ENCODE measurements at regions not wholly inside any gene's neighbourhood (a gene's known extent, or its start where the extent isn't known, plus 50 kb on each side); places are given as distances from the start of the nearest gene placed in this dataset.

DNA sequence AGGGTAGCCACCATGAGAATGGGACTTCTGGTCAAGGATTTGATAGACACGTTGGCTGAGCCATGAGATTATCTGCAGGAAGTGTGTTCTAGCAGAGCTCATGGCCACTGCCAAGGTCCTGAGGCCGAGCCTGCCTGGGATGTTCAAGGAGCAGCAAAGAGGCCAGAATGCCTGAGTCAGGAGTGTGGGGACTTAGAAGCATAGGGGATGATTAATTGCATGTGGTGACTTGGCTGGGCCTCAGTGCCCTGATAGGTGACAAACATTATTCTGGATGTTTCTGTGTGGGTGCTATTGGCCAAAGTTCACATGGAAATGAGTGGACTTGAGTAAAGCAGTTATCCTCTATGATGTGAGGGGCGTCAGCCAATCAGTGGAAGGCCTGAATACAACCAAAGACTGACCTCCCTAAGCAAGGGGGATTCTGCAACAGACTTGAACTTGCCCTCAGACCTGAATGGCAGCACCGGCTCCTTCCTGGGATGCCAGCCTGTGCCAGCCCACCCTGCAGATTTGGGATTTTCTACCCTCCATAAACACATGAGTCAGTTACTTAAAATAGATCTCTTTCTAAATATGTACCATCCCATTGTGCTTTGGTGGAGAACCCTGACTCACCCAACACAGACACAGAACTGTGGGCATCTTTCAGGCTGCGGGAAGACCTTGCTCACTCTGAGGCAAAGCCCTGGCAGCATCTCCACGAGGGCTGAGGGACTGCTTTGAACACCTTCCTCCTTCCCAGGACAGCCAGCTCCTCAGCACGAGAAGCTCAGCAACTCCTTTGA lies 363.9 kb upstream of the MGMT start:
- no peak for DNase-seq

DNA sequence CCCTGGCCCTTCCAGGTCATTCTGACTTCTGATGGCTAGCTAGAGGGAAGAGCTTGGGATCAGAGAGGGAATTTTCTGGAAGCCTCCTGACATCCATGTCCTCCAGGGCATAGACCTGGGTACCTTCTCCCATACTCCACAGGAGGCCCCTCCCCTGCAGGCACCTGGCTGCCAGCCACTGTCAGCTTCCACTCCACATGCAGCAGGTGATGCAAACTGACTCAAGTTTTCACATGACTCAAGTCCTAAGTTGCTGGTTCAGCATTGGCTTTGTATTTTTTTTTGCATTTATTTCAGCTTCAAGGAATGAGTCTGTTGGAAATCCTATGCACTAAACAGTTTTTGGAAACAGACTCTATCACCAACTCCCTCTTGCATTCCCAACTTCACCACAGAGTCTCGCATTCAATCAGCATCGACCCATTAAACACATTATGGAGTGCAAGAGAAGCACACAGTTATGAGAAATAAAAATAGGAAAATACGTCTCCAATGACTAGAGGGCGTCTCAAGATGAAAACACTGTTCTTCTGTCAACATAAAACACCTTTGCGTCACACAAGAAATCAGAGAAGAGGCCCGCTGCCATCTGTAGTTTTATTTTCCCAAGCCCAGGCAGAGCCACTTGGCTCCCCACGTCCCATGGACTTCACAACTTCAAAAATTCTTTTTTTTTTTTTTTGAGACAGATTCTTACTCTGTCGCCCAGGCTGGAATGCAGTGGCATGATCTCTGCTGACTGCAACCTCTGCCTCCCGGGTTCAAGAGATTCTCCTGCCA lies 362.6 kb upstream of the MGMT start:
- DNase-seq, result no peak

DNA sequence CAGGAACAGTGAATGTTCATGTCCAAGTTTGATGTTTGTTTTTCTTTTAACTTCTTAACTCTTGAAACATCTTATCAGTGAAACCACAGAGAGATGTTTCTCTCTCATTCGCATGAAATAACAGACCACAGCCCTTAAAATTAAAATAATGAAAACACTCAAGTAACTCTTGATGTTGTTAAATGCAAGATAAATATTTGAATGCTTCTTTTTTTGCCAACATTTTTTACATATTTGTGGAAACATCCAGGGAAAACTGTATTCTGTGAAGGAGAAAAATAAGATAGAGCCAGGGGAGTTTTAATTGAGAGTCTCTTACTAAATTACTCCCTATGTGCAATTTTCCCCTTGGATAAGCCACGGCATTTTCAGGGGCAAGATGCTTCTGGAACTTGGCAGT lies 361.8 kb upstream of the MGMT start:
- no peak for DNase-seq

DNA sequence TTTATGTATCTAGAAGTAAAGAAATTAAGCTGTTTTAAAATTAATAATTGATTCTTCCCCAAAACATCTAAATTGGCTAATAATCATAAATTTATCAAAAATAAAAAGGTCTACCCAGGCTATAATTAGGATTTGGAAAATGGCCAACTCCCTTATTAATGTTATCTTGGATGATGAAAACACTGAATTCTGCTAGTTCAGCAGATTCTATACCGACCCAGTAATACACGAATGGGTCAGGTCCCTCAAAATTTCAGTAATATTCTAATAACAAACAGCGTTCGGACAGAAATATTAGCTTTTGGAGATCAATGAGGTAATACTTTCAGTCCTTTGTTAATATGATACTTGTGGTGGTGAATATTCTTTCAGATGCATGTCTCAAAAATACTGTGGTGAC lies 360.7 kb upstream of the MGMT start:
- DNase-seq, result no peak

DNA sequence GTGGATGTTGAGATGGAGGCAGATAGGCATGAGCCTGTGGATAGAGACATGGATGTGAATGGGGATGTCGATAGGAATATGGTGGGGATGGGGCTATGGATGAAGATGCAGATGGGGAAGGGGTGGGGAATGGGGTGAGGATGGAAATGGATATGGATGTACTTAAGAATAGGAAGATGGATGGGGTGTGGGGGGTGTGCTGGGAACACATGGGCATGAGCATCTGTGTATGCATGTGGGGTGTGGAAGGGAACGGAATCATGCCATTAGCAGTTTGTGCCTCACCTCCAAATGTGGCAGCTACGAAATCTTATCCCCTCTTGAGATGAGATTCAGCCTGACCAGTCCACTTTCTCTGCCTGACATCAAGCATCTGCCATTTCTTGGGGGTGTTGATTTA lies 359.5 kb upstream of the MGMT start:
- DNase-seq, result no peak

DNA sequence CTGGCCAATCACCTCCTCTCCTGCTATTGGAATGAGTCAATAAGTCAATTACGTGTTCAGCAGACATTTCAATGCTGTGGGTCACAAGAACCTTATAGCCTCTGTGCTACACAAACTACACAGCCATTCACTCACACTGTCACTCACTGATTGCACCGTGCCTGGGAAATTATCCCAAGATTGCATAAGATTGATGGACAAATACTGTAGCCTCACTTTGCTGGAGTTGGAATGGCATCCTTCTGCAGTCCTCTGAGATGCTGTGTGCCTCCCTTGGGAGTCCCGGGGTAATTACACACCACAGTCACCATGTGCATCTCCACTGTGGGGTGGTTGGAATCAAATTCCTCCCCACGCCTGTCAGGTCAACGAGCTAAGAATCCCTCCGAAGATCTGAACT lies 358.7 kb upstream of the MGMT start:
- DNase-seq, result no peak

DNA sequence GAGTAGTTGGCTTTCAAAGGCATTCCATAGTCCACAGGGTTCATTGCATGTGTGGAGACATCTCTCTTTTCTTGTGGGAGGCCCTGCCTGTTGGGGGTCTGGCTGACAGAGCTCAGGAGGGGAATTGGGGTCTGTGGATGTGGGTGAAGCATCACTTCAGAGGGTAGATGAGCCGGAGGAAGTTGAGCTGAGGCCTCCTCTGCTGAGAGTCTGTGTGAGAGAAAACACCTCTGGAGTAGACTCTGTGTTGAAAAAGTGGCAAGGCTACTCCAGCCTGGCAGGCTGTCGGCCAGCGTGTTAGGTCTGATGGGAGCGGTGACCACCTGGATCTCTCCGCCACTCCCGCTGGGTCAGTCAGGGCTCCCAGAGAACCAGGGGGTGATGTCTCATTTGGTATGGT lies 358.0 kb upstream of the MGMT start:
- DNase-seq, result no peak

DNA sequence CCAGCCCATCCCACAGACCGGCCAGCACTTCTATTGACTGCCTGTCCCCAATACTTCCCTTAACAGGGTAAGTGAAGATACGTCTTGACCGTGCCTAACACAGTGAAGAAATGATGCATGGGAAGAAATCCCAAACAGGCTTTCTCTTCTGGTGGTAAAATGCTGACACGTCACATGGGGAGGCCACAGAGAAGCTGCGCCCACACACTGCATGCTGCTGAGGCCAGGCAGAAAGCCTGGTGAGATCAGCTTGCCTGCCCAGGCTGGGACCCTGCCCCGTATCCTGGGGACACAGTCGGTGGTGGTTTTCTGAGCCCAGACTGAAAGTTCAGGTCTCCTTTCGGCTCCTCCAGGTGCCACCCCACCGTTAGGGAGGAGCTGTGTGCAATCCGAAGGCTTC lies 356.3 kb upstream of the MGMT start:
- DNase-seq, result no peak

DNA sequence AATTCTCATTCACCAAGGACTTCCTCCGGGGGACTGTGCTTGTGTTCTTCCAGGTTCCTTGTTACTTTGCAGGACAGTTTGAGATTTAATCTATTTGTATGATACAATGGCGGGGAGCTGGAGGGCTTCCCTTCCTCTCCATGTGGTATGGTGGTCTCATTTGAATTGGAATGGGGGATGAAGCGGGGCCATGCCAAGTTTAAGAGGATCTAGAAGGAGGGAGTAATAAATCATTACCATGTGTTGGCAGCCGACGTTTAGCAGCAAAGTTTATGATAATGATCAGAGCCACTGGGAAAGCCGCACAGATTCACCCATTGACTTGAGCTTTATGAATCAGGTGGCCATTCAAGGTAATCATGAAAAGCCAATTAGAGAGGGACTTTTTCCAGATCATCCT lies 355.1 kb upstream of the MGMT start:
- no peak for DNase-seq

DNA sequence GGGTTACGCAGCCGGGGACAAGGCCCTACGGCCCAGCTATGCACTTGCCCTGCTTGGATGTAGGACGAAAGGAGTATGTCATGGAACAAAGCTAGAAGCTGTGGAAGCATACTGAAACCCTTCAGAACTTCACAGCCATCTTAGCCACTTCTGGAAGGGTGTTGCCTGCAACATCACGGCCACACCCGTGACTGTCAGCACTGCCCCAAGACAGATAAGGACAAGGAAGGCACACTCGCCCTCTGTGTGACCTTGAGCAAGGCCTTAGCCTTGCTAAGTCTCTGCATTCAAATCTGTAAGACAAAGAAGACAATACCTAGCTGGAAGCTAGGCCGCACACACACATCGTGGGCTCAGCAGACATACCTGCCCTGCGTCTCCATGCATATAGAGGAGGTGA lies 352.5 kb upstream of the MGMT start:
- no peak for DNase-seq

DNA sequence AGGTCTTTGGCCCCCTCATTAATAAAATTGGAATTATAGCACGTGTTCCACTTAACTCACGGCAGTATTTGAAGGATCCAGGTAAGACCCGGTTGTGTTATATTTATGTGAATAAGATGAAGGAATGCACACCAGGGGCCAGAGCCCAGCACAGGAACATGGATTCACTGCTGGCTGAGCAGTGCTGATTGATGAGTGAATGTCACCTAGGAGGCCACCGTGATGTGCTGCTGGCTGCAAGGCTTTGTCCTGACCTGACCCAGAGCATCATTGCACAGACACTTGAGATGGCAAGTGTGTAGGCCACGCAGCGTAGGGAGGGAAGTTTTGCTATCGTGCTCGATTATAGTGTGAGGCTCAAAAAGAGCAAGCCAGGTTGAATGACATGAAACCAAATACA lies 350.7 kb upstream of the MGMT start:
- no peak for DNase-seq

DNA sequence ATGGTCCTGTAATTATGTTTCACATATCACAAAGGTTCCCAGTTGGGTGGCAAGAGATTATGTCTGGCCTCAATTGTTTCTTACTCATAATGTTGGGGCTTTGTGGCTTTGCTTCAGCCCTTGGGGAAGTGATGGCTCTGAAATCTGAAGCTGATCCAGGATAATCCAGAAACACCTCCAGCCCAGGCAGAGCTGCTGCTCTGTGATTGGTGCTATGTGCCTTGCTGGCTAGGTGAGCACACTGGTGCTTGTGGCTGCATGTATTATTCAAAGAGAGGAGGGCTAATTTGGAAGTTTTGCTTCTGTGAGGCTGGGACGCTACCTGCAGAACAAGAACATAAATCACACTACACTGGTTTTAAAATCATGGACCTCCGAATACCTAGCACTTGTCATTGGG lies 346.6 kb upstream of the MGMT start:
- no peak for DNase-seq

DNA sequence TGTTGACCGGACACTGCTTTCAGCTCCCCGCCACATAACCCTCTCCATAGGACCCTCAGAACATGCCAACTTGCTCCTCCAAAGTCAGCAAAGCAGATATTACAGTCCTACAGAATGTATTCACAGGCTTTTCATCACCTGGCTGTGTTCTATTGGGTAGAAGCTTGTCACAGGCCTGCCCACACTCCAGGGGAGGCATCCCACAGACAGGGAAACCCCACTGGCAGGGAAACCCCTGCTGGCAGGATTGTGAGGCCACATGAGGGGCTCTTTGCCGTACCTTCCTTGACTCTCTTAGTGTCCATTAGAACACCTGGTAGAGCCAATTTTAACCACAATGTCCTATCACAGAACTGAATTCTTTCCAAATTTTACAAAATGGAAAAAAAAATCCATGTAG lies 344.2 kb upstream of the MGMT start:
- DNase-seq, result no peak

DNA sequence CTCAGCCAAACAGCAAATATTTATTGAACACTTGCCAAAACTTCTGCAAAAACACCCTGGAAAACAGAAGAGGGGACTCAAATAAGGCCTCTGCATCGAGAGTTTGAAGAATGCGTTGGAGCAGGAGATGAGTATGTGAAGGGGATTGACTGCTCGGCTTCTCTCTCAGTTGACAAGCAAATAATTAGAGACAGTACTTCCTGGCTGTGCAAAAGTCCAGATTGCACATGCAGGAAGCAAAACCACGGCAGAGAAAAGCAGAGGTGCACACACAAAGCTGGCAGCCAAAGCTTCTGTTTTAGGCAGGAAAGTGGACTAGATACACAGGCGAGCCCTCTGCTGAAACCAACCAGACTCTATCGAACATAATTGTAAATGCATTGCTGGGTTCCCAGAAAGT lies 343.6 kb upstream of the MGMT start:
- no peak for DNase-seq

DNA sequence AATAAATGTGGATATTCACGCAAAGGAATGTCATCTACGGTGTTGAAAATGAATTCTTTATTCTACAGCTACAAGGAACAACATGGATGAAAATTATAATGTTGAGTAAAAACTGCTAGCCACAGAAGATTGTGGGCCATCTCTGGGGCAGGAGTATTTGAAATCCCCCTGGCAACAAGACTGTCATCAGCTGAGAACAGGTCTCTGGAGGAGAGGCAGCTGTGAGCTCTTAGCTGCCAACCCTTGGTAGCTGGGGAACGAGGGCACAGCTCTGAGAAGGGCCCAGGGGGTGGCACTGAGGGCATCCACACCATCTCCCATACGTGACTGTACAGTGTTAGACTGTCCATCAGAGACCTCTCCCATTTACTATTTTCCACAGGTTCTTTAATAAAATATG lies 340.1 kb upstream of the MGMT start:
- DNase-seq, result no peak

DNA sequence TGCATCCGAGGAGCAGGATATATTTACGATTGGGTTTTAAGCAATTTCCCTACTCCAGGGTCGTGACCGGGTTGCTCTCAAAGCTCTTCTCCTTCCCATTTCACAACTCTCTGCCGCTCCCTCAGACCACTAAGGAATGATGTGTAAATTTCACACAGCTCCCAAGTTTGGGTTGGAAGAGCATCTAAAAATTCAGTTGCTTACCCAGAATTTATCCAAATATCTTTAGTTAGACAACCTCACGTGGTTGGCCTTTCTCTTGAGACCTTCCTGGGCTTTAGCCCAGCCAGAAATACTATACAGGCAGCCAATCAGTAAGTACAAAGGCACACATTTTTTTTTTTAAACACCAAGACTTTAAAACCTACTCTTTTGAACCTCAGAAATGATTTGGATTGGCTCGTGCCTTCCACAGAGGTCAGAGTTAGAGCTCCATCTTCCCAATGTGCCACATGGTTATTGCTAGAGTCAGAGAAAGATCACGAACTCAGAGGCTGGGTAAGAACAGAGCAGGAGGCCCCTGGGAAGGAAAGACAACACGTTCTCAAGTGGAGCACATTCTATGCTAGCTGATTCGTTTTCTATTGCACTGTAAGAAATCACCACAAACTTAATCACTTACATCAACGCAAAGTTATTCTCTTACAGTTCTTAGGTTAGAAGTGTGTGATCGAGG lies 335.4 kb upstream of the MGMT start:
- no peak for DNase-seq

DNA sequence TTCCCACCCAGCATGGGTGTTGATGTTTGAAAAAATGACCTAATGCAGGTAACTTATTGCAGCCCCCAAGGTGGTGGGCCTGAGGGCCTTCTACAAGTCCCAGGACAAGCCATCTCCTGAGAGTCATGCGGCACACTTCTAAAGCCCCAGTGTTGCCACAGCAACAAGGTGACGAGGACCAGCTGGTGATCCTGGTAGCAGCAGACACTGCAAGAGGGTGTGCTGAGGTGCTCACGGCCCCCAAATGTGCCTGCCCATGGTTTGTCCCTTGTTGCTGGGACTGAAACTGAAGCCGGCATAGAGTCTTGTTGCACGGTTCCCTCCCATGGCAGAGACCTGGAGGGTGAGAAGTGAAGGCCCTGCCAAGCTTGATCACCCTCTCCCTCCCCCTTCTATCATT lies 333.2 kb upstream of the MGMT start:
- DNase-seq, result no peak

DNA sequence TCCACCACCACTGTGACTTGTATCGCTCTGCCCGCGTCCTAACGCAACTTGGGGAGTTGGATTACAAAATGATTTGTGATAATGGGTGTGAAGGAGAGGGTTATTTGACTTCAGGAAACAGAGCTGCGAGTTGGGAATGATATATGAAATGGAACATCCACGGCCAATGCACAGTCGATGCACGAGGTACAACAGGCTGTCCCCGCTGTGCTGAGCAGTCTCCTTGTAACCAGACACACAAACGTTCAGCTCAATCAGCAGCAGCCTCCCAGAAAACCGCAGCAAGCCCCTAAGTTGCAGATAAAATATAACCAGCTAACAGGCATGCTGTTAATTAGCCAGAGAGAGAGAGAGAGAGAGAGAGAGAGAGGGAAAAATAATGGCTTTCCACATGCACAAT lies 332.7 kb upstream of the MGMT start:
- DNase-seq, result no peak

DNA sequence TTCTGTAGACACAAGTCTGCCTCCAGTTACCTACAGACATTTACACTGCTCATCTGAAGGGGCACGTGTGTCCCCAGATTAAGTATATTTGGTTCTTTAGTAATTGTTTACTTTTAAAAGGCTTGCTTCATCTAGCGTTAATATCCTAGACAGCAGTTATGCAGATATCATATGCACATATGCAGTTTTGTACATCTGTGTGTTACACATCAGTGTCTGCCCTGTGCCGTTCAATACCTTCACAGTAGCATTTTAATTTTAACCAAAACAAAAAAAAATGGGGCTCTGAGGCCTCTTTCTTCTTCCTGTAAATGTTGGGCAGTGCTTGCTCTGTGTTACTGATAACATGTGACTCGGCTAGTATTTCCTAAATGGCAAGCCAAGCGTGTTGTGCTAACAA lies 331.4 kb upstream of the MGMT start:
- no peak for DNase-seq

DNA sequence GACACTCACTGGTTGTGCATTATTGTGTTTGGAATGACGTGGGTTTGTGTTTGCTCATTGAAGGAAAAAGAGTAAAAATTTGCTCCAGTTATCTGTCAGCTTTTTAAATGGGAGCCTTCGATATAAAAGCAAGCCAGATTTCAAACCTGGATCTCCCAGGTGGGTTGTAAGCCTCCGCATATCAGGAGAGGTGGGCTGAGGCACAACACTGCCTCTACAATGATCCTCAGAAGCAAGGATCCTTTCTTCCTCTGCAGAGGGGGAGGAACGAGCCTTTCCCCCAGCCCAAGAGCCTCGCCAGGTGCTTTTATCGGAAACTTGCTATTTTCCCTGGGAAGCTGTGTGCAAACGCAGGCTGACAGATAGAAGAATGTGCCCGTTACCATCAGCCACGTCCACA lies 331.0 kb upstream of the MGMT start:
- no peak for DNase-seq

DNA sequence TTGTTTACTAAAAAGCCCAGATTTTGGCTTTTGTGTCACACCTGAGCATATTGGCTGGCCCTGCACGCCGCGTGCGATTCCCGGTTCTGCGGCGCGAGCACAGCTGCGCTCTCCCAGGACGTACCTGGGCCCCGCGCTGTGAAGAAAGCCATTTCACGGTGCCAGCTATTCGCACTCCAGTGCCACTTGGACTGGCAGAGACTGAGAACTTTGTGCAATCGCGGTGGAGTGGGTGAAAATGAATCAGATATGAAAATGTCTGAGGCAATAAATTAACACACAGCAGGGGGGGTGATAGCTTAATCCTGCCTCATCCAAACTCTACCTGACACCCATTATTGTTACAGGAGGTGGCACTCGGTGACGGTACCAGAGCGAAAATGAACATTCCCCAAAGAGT lies 330.1 kb upstream of the MGMT start:
- no peak for DNase-seq

DNA sequence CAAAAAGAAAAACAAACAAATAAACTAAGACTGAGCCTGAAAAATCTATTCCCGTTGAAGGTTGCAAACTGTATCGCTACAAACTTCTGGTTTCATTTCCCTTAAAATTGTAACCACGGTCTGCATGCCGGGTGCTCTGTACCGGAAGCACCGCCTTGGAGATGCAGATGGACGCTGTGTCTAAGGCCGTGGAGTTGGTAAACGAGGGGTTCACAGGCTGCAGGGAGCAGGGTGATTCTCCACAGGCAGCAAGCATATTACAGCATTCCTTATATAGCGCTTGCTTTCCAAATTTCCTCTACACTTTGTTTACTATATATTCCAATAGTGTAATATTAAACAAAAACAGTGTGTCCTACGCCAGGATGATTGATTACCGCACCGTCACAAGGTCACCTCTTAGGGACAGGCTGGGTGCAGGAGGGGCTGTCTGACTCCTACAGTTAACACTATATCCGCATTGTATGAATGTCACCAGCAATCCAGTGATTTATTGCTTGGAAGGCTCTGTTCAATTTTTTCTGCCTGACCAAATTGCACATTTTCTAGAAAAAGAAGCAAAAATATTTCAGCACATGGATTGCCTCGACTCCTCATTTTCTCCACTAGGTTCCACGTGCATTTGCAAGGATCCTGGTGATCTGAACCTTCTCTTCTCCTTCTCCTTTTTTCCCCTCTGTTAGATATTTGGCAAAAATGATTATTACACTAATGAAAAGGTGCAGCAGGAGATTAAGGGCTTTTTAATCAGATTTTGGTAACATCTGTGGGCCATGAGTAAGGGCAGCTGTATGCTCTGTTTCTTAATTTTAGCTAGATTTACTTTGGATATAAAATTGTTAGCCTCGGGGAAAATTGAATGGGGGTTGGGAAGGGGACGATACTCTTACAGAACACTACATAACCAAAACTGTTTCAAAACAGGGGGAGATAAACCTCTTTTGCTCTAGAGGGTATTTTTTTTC lies 325.8 kb upstream of the MGMT start:
- no peak for DNase-seq

DNA sequence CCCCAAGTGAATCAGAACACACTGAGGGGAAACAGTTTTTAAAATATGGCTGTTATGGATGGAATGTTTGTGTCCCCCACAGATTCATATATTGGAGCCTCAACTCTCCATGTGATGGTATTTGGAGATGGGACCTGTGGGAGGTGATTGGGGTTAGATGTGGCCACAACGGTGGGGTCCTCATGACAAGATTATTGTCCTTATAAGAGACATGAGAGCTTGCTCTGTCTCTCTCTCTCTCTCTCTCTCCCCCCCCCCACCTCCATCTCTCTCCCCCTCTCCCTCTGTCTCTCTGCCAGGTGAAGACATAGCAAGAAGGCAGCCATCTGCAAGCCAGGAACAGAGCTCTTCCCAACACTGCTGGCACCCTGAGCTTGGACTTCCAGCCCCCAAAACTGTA lies 315.8 kb upstream of the MGMT start:
- no peak for DNase-seq

Measured in NCI-H2029 (cell line).